ENCODE measurements at regions not wholly inside any gene's neighbourhood (a gene's known extent, or its start where the extent isn't known, plus 50 kb on each side); places are given as distances from the start of the nearest gene placed in this dataset.

DNA sequence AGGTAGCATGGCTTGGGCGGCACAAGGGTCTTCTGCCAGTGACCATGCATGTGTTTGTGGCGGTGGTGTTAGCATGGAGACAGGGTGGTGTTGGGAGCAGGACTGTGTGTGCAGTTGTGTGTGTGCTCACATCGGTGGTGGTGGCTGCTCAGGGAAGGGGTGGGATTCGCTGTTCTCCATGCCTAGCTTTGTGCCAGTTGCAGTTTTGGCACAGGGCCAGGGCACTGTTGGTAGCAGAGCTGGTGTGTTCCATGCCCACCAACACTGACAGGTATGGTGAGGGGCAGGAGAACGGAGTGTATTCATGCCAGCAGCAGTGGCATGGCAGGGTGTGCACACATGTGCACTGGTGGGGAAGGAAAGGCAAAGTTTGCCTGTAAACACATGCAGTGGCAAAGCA is 77.3 kb upstream of the TEKT1 start:
- no peaks in the 10 kb centered on the region for H3K4me1 ChIP-seq (ENCODE audit: insufficient read depth)
- H4K20me1 ChIP-seq (ENCODE audit: insufficient read depth) = no peaks in the 10 kb centered on the region
- H3K27me3 ChIP-seq (replicated peaks; ENCODE audit: insufficient read depth) = no peaks in the 10 kb centered on the region
- no peak overlapping the region for H3K27ac ChIP-seq
- DNase-seq = no peak
- H2AFZ ChIP-seq = no peak overlapping the region
- no peak for TF ChIP-seq EZH2 (IDR thresholded peaks at IDR 0.05; ENCODE audit: insufficient read depth, poor library complexity, severe bottlenecking)
- no peak for TF ChIP-seq EZH2phosphoT487 (IDR thresholded peaks at IDR 0.05; ENCODE audit: insufficient read depth, low read depth)
- H3K4me3 ChIP-seq = no peak overlapping the region
- no peaks in the 10 kb centered on the region for H3K9me3 ChIP-seq (ENCODE audit: low read depth)
- H3K9me2 ChIP-seq (ENCODE audit: insufficient read depth) = no peaks in the 10 kb centered on the region
- no peak overlapping the region for H3K9ac ChIP-seq
- no peak overlapping the region for H3K4me2 ChIP-seq (ENCODE audit: unreplicated experiment)
- 60 to 74% methylated on average over 5 of the region's 5 CpGs for WGBS, 2 experiments (ENCODE audit: low coverage in 1 of 2, low lambda C conversion rate in 2 of 2, missing lambda C conversion rate in 2 of 2)
- H3K36me3 ChIP-seq (ENCODE audit: low read depth) = no peaks in the 10 kb centered on the region
- H3K79me2 ChIP-seq (ENCODE audit: insufficient read depth) = no peaks in the 10 kb centered on the region
- H3F3A ChIP-seq (ENCODE audit: insufficient read depth) = no peaks in the 10 kb centered on the region
- in situ Hi-C loops (cut with MboI) = loop anchor here (25.0 kb wide), 1 partner anchor 228 kb away; no protein-coding TSS in a partner anchor

DNA sequence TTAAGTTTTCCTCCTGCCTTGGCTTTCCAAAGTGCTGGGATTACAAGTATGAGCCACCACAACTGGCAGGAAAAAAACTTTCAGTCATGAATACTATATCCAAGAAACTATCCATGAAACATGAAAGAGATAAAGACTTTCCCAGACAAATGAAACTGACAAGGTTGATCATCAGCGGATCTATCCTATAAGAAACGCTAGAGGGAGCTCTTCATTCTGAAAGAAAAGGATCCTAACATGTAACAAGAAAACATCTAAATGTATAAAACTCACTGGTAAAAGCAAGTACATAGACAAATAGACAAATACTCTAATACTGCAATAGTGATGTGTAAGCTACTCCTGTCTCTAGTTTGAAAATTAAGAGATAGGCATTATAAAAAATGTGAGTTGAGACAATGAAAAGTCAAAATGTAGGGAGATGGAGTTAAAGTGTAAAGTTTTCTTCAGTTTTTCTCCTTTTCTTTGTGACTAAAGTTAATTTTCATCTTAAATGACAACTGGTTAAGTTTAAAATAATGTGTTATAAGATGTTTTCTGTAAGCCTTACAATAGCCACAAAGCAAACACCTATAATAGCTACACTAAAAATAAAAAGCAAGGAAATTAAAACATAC is 79.6 kb upstream of the TEKT1 start:
- Histone ChIP-seq H3K9me2 (ENCODE audit: insufficient read depth) (no peaks in the 10 kb centered on the region), H3K27ac (no peak overlapping the region), H2AFZ (no peak overlapping the region), H3K4me2 (ENCODE audit: unreplicated experiment) (no peak overlapping the region), H3K4me3 (no peak overlapping the region), H3K36me3 (ENCODE audit: low read depth) (no peaks in the 10 kb centered on the region), H3F3A (ENCODE audit: insufficient read depth) (no peaks in the 10 kb centered on the region), H3K9me3 (ENCODE audit: low read depth) (no peaks in the 10 kb centered on the region), H3K9ac (no peak overlapping the region), H3K27me3 (replicated peaks; ENCODE audit: insufficient read depth) (no peaks in the 10 kb centered on the region), H3K79me2 (ENCODE audit: insufficient read depth) (no peaks in the 10 kb centered on the region), H4K20me1 (ENCODE audit: insufficient read depth) (no peaks in the 10 kb centered on the region), H3K4me1 (ENCODE audit: insufficient read depth) (no peaks in the 10 kb centered on the region)
- 0% methylated on average over 2 of the region's 2 CpGs for WGBS, 2 experiments (ENCODE audit: low coverage in 1 of 2, low lambda C conversion rate in 2 of 2, missing lambda C conversion rate in 2 of 2)
- in situ Hi-C loops (cut with MboI) = loop anchor here (5.0 to 25.0 kb wide), 2 partner anchors 101 to 226 kb away; partner anchors contain the start of gene RNASEK
- peak; percentile 79 for DNase-seq
- no peak for TF ChIP-seq EZH2 (IDR thresholded peaks at IDR 0.05; ENCODE audit: insufficient read depth, poor library complexity, severe bottlenecking)
- no peak for TF ChIP-seq EZH2phosphoT487 (IDR thresholded peaks at IDR 0.05; ENCODE audit: insufficient read depth, low read depth)

GRCh38 chr17:6912110-6913051 is 80.9 kb upstream of the TEKT1 start:
- H3K27me3 ChIP-seq (replicated peaks; ENCODE audit: insufficient read depth) = no peaks in the 10 kb centered on the region
- H3F3A ChIP-seq (ENCODE audit: insufficient read depth) = no peaks in the 10 kb centered on the region
- no peaks in the 10 kb centered on the region for H4K20me1 ChIP-seq (ENCODE audit: insufficient read depth)
- no peak overlapping the region for H3K27ac ChIP-seq
- H3K4me3 ChIP-seq = no peak overlapping the region
- H3K36me3 ChIP-seq (ENCODE audit: low read depth) = no peaks in the 10 kb centered on the region
- H3K79me2 ChIP-seq (ENCODE audit: insufficient read depth) = no peaks in the 10 kb centered on the region
- 66 to 67% methylated on average over 13 of the region's 13 CpGs for WGBS, 2 experiments (ENCODE audit: low coverage in 1 of 2, low lambda C conversion rate in 2 of 2, missing lambda C conversion rate in 2 of 2)
- no peaks in the 10 kb centered on the region for H3K9me3 ChIP-seq (ENCODE audit: low read depth)
- DNase-seq = no peak
- in situ Hi-C loops (cut with MboI) = loop anchor here (5.0 to 25.0 kb wide), 2 partner anchors 100 to 225 kb away; partner anchors contain the start of gene RNASEK
- TF ChIP-seq EZH2 (IDR thresholded peaks at IDR 0.05; ENCODE audit: insufficient read depth, poor library complexity, severe bottlenecking) (no peak), EZH2phosphoT487 (IDR thresholded peaks at IDR 0.05; ENCODE audit: insufficient read depth, low read depth) (no peak)
- H3K9ac ChIP-seq = no peak overlapping the region
- H3K4me1 ChIP-seq (ENCODE audit: insufficient read depth) = no peaks in the 10 kb centered on the region
- H2AFZ ChIP-seq = no peak overlapping the region
- H3K9me2 ChIP-seq (ENCODE audit: insufficient read depth) = no peaks in the 10 kb centered on the region
- no peak overlapping the region for H3K4me2 ChIP-seq (ENCODE audit: unreplicated experiment)

DNA sequence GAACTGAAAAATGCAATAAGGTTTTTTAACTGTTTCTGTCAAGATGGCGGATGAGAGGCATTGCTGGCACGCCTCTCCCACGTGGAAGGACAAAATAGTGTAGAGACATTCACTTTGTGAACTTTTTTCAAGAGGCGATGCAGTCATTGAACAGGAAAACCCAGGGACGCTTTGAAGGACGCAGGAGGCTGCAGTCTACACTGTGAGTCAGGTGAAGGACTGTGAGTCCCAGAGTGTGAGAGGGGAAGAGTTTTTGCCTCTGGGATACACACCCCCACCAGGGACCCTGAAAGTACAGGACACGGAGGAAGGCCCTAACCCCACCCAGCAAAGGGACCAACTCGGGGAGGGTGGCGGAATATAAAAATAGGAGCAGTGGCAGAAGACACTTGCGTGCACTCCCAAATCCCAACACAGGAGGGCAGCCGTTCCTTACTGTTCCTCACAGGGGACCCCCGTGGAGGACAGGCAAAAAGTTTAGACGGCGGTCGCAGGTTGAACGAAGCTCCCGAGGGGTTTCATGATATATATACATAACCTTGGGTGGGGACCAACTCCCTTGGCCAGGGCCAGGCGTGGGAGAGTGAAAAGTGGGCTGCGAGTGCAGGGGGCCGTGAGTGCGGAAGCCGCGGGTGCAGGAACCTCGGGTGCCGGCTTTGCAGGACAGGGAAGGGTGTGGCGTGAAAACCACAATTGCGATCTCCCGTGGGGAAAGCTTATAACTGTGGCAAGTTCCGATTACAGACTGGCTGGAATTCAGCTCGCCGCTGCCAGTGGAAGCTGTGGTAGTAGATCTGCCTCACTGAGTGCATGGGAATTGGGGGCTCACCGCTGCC is 82.0 kb upstream of the ALOX12 start:
- Histone ChIP-seq H3K4me3 (no peak overlapping the region), H3K9ac (no peak overlapping the region), H3K36me3 (ENCODE audit: low read depth) (no peaks in the 10 kb centered on the region), H2AFZ (peak overlapping the region; percentile 27; the same call in 1 of the 2 replicates), H3K9me2 (ENCODE audit: insufficient read depth) (no peaks in the 10 kb centered on the region), H3K27ac (no peak overlapping the region), H3F3A (ENCODE audit: insufficient read depth) (no peaks in the 10 kb centered on the region), H3K9me3 (ENCODE audit: low read depth) (no peaks in the 10 kb centered on the region), H3K4me1 (ENCODE audit: insufficient read depth) (no peaks in the 10 kb centered on the region), H3K79me2 (ENCODE audit: insufficient read depth) (no peaks in the 10 kb centered on the region), H3K4me2 (ENCODE audit: unreplicated experiment) (peak overlapping the region; percentile 49), H4K20me1 (ENCODE audit: insufficient read depth) (no peaks in the 10 kb centered on the region), H3K27me3 (replicated peaks; ENCODE audit: insufficient read depth) (no peaks in the 10 kb centered on the region)
- WGBS, 2 experiments (ENCODE audit: low coverage in 1 of 2, low lambda C conversion rate in 2 of 2, missing lambda C conversion rate in 2 of 2) = 26 to 30% methylated on average over 32 of the region's 32 CpGs
- in situ Hi-C loops (cut with MboI) = loop anchor here (5.0 to 25.0 kb wide), 2 partner anchors 98 to 223 kb away; partner anchors contain the start of gene RNASEK
- no peak for TF ChIP-seq EZH2phosphoT487 (IDR thresholded peaks at IDR 0.05; ENCODE audit: insufficient read depth, low read depth)
- no peak for TF ChIP-seq EZH2 (IDR thresholded peaks at IDR 0.05; ENCODE audit: insufficient read depth, poor library complexity, severe bottlenecking)
- peak; percentile 74 for DNase-seq

Data from GM23248 (cell line).